ENCODE measurements at regions not wholly inside any gene's neighbourhood (a gene's known extent, or its start where the extent isn't known, plus 50 kb on each side); places are given as distances from the start of the nearest gene placed in this dataset.
"Not testable (repeated sequence)": the region's sequence is repeated elsewhere in the genome, so short reads cannot be mapped to it uniquely, and the experiment has no call there.

DNA sequence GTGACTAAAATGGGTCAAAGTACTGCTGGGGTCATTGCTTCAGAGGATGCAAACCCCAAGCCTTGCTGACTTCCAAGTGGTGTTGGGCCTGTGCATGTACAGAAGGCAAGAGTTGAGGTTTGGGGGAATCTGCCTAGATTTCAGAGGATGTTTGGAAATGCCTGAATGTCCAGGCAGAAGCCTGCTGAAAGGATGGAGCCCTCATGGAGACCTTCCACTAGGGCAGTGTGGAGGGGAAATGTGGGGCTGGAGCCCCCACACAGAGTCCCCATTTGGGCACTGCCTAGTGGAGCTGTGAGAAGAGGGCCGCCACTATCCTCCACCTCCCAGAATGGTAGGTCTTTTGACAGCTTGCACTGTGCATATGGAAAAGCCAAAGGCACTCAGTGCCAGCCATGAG is 377.7 kb upstream of the TRPC7 start:
- Histone ChIP-seq H3K36me3 (ENCODE audit: insufficient read depth, low read length) (no peaks in the 10 kb centered on the region), H3K4me3 (ENCODE audit: low read length in 2 of 2) (no peak overlapping the region), H3K27me3 (ENCODE audit: insufficient read depth, low read length) (no peaks in the 10 kb centered on the region), H3K4me1 (ENCODE audit: insufficient read depth, low read length) (no peaks in the 10 kb centered on the region), H3K27ac (ENCODE audit: low read depth, low read length) (no peak overlapping the region), H3K9me3 (ENCODE audit: control insufficient read depth in 1 of 2, low read length in 2 of 2) (peaks cover 0 to 5% of the 10 kb centered on the region in 2 donors)
- Mint-ChIP-seq H3K27ac (no peak overlapping the region), H3K4me3 (no peak overlapping the region), H3K27me3 (peaks cover 0 to 2% of the 10 kb centered on the region in 2 donors), H3K36me3 (no peaks in the 10 kb centered on the region), H3K4me1 (no peaks in the 10 kb centered on the region), H3K9me3 (peaks cover 4 to 41% (median 17%) of the 10 kb centered on the region in 8 donors)
- ChIA-PET CTCF (ENCODE audit: partially characterized antibody) (no interaction called here), POLR2A (ENCODE audit: partially characterized antibody) (no interaction called here)
- intact Hi-C loops (cut with micrococcal nuclease), result no loop called here
- no peak for DNase-seq

DNA sequence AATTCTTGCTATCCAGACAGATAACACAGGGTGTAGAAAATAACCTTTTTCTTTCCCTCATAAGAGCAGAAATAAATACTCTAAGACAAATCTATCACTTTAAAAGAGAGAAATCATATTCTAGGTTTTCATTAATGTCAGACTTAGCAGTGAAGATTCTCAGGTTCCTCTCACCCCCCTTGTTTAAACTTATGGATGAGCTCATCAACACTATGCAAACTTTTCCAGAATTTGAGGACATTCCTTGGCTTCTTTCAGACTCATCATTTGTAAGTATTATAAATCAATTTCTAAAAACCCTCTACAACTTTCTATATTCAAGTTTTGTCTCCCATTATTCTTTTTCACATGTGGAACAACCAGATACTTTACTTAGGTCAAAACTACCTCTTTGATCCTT is 374.9 kb upstream of the TRPC7 start:
- intact Hi-C loops (cut with micrococcal nuclease), result no loop called here
- CTCF ChIA-PET (ENCODE audit: partially characterized antibody), result no interaction called here
- Mint-ChIP-seq H3K9me3 (peaks cover 5 to 41% (median 18%) of the 10 kb centered on the region in 8 donors), H3K4me3 (no peak overlapping the region), H3K27me3 (peaks cover 0 to 2% of the 10 kb centered on the region in 2 donors), H3K36me3 (no peaks in the 10 kb centered on the region), H3K4me1 (no peaks in the 10 kb centered on the region), H3K27ac (no peak overlapping the region)
- Histone ChIP-seq H3K27ac (ENCODE audit: low read depth, low read length) (no peak overlapping the region), H3K9me3 (ENCODE audit: control insufficient read depth in 1 of 2, low read length in 2 of 2) (no peaks in the 10 kb centered on the region), H3K27me3 (ENCODE audit: insufficient read depth, low read length) (no peaks in the 10 kb centered on the region), H3K4me3 (ENCODE audit: low read length in 2 of 2) (no peak overlapping the region), H3K36me3 (ENCODE audit: insufficient read depth, low read length) (no peaks in the 10 kb centered on the region), H3K4me1 (ENCODE audit: insufficient read depth, low read length) (no peaks in the 10 kb centered on the region)
- no peak for DNase-seq
- POLR2A ChIA-PET (ENCODE audit: partially characterized antibody), result no interaction called here

DNA sequence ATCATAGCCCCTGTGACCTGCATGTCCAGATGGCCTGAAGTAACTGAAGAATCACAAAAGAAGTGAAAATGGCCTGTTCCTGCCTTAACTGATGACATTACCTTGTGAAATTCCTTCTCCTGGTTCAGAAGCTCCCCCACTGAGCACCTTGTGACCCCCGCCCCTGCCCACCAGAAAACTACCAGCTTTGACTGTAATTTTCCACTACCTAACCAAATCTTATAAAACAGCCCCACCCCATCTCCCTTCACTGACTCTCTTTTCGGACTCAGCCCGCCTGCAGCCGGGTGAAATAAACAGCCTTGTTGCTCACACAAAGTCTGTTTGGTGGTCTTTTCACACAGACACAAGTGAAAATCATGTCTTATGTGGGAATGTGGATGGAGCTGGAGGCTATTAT is 373.9 kb upstream of the TRPC7 start:
- CTCF ChIA-PET (ENCODE audit: partially characterized antibody); H3K36me3 Mint-ChIP-seq; H3K27ac Mint-ChIP-seq; H3K4me3 Mint-ChIP-seq; H3K4me3 ChIP-seq (ENCODE audit: low read length in 2 of 2); H3K27me3 ChIP-seq (ENCODE audit: insufficient read depth, low read length); H3K4me1 Mint-ChIP-seq; H3K4me1 ChIP-seq (ENCODE audit: insufficient read depth, low read length); H3K9me3 ChIP-seq (ENCODE audit: control insufficient read depth in 1 of 2, low read length in 2 of 2); H3K27ac ChIP-seq (ENCODE audit: low read depth, low read length); intact Hi-C loops (cut with micrococcal nuclease); H3K27me3 Mint-ChIP-seq; DNase-seq; POLR2A ChIA-PET (ENCODE audit: partially characterized antibody); H3K36me3 ChIP-seq (ENCODE audit: insufficient read depth, low read length): not testable (repeated sequence)
- peaks cover 5 to 33% (median 17%) of the 10 kb centered on the region in 8 donors for H3K9me3 Mint-ChIP-seq

GRCh38 chr5:136738829-136739228 is 373.5 kb upstream of the TRPC7 start:
- no peak overlapping the region for H3K27ac Mint-ChIP-seq
- intact Hi-C loops (cut with micrococcal nuclease), result no loop called here
- H3K9me3 ChIP-seq (ENCODE audit: control insufficient read depth in 1 of 2, low read length in 2 of 2), result no peaks in the 10 kb centered on the region
- peaks cover 0 to 2% of the 10 kb centered on the region in 2 donors for H3K27me3 Mint-ChIP-seq
- H3K27me3 ChIP-seq (ENCODE audit: insufficient read depth, low read length), result no peaks in the 10 kb centered on the region
- H3K9me3 Mint-ChIP-seq, result peaks cover 4 to 30% (median 15%) of the 10 kb centered on the region in 8 donors
- no peaks in the 10 kb centered on the region for H3K36me3 Mint-ChIP-seq
- H3K27ac ChIP-seq (ENCODE audit: low read depth, low read length), result no peak overlapping the region
- no peak overlapping the region for H3K4me3 Mint-ChIP-seq
- DNase-seq, result no peak
- H3K4me1 ChIP-seq (ENCODE audit: insufficient read depth, low read length), result no peaks in the 10 kb centered on the region
- CTCF ChIA-PET (ENCODE audit: partially characterized antibody), result no interaction called here
- no peaks in the 10 kb centered on the region for H3K4me1 Mint-ChIP-seq
- no peak overlapping the region for H3K4me3 ChIP-seq (ENCODE audit: low read length in 2 of 2)
- no peaks in the 10 kb centered on the region for H3K36me3 ChIP-seq (ENCODE audit: insufficient read depth, low read length)
- POLR2A ChIA-PET (ENCODE audit: partially characterized antibody), result no interaction called here

DNA sequence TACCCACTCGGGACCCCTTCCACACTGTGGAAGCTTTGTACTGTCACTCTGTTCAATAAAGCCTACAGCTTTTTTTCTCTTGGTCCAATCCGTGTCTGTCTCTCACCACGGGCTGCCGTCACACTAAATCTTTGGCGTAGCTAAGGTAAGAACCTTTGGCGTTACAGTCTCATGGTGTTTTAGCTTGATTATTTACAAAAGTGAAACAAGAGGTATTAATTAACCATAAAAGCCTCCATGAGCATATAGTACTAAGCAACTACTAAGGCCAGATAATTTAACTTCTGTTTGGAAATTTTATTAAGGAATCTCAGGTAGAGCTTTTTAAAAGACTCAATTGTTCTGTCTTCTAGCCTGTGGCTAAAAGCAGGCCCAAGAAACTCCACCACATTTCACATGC is 370.7 kb upstream of the TRPC7 start:
- no peaks in the 10 kb centered on the region for H3K4me1 Mint-ChIP-seq
- no peaks in the 10 kb centered on the region for H3K36me3 ChIP-seq (ENCODE audit: insufficient read depth, low read length)
- no peak overlapping the region for H3K27ac Mint-ChIP-seq
- CTCF ChIA-PET (ENCODE audit: partially characterized antibody), result no interaction called here
- H3K4me3 Mint-ChIP-seq, result no peak overlapping the region
- H3K27me3 ChIP-seq (ENCODE audit: insufficient read depth, low read length), result no peaks in the 10 kb centered on the region
- no peaks in the 10 kb centered on the region for H3K36me3 Mint-ChIP-seq
- H3K27ac ChIP-seq (ENCODE audit: low read depth, low read length), result no peak overlapping the region
- intact Hi-C loops (cut with micrococcal nuclease), result no loop called here
- H3K9me3 Mint-ChIP-seq, result peaks cover 0 to 15% (median 6%) of the 10 kb centered on the region in 8 donors
- peaks cover 0 to 2% of the 10 kb centered on the region in 2 donors for H3K27me3 Mint-ChIP-seq
- H3K4me1 ChIP-seq (ENCODE audit: insufficient read depth, low read length), result no peaks in the 10 kb centered on the region
- H3K9me3 ChIP-seq (ENCODE audit: control insufficient read depth in 1 of 2, low read length in 2 of 2), result no peaks in the 10 kb centered on the region
- no peak for DNase-seq
- H3K4me3 ChIP-seq (ENCODE audit: low read length in 2 of 2), result no peak overlapping the region
- POLR2A ChIA-PET (ENCODE audit: partially characterized antibody), result no interaction called here

GRCh38 chr5:136735611-136736010 is 370.3 kb upstream of the TRPC7 start:
- H3K27me3 Mint-ChIP-seq; H3K36me3 Mint-ChIP-seq; H3K27me3 ChIP-seq (ENCODE audit: insufficient read depth, low read length); intact Hi-C loops (cut with micrococcal nuclease); CTCF ChIA-PET (ENCODE audit: partially characterized antibody); POLR2A ChIA-PET (ENCODE audit: partially characterized antibody); H3K4me1 Mint-ChIP-seq; H3K27ac ChIP-seq (ENCODE audit: low read depth, low read length); DNase-seq; H3K4me1 ChIP-seq (ENCODE audit: insufficient read depth, low read length); H3K4me3 Mint-ChIP-seq; H3K9me3 ChIP-seq (ENCODE audit: control insufficient read depth in 1 of 2, low read length in 2 of 2); H3K36me3 ChIP-seq (ENCODE audit: insufficient read depth, low read length); H3K27ac Mint-ChIP-seq; H3K4me3 ChIP-seq (ENCODE audit: low read length in 2 of 2): not testable (repeated sequence)
- H3K9me3 Mint-ChIP-seq, result peaks cover 0 to 15% (median 6%) of the 10 kb centered on the region in 8 donors

DNA sequence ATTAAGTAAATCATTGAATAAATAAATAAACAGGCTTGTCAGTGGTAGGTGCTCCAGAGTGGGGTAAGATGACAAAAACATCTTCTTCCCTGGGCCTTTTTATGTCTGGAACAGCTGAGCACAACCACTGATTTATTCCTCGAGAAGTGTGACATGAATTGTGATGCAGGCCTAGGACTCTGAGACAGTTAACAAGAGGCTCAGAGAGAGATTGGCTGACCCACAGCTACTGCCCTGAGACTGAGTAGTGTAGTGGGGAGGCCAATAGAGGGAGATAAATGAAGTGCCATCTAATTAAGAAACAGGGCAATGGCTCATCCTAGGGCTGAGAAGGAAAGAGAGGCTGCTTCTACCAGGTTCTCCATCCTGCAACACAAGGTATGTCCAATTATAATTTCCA is 369.3 kb upstream of the TRPC7 start:
- peaks cover 0 to 2% of the 10 kb centered on the region in 2 donors for H3K27me3 Mint-ChIP-seq
- no peaks in the 10 kb centered on the region for H3K4me1 Mint-ChIP-seq
- H3K36me3 Mint-ChIP-seq, result no peaks in the 10 kb centered on the region
- H3K4me3 Mint-ChIP-seq, result no peak overlapping the region
- Histone ChIP-seq H3K4me1 (ENCODE audit: insufficient read depth, low read length) (no peaks in the 10 kb centered on the region), H3K9me3 (ENCODE audit: control insufficient read depth in 1 of 2, low read length in 2 of 2) (no peaks in the 10 kb centered on the region), H3K27me3 (ENCODE audit: insufficient read depth, low read length) (no peaks in the 10 kb centered on the region), H3K36me3 (ENCODE audit: insufficient read depth, low read length) (no peaks in the 10 kb centered on the region), H3K4me3 (ENCODE audit: low read length in 2 of 2) (no peak overlapping the region), H3K27ac (ENCODE audit: low read depth, low read length) (no peak overlapping the region)
- no peak for DNase-seq
- ChIA-PET CTCF (ENCODE audit: partially characterized antibody) (no interaction called here), POLR2A (ENCODE audit: partially characterized antibody) (no interaction called here)
- no peak overlapping the region for H3K27ac Mint-ChIP-seq
- peaks cover 0 to 15% (median 6%) of the 10 kb centered on the region in 8 donors for H3K9me3 Mint-ChIP-seq
- intact Hi-C loops (cut with micrococcal nuclease), result no loop called here

DNA sequence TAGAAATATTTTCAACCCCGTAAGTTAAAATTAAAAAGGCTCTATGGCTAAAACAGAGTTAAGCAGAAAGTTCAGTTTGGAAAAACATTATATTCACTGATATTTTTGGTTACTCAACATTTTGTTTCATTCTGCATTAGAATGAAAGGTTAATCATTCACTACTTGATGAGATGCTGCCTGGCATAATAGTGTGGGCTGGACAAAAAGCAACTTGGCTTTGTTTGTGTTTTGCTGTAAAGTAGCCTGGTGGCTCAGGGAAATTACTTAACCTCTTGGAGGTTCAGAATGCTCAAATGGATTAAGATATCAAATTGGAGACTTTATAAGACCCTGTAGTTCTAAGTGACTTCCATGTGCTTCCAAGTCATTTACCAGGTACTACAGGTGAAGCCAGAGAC is 367.4 kb upstream of the TRPC7 start:
- H3K9me3 Mint-ChIP-seq, result peaks cover 0 to 10% (median 0%) of the 10 kb centered on the region in 8 donors
- H3K4me1 ChIP-seq (ENCODE audit: insufficient read depth, low read length), result no peaks in the 10 kb centered on the region
- H3K36me3 ChIP-seq (ENCODE audit: insufficient read depth, low read length), result no peaks in the 10 kb centered on the region
- H3K4me3 Mint-ChIP-seq, result no peak overlapping the region
- POLR2A ChIA-PET (ENCODE audit: partially characterized antibody), result no interaction called here
- no peak overlapping the region for H3K27ac Mint-ChIP-seq
- no peaks in the 10 kb centered on the region for H3K9me3 ChIP-seq (ENCODE audit: control insufficient read depth in 1 of 2, low read length in 2 of 2)
- CTCF ChIA-PET (ENCODE audit: partially characterized antibody), result no interaction called here
- intact Hi-C loops (cut with micrococcal nuclease), result no loop called here
- no peak overlapping the region for H3K27ac ChIP-seq (ENCODE audit: low read depth, low read length)
- DNase-seq, result no peak
- H3K36me3 Mint-ChIP-seq, result no peaks in the 10 kb centered on the region
- no peaks in the 10 kb centered on the region for H3K4me1 Mint-ChIP-seq
- H3K27me3 Mint-ChIP-seq, result no peaks in the 10 kb centered on the region
- H3K4me3 ChIP-seq (ENCODE audit: low read length in 2 of 2), result no peak overlapping the region
- H3K27me3 ChIP-seq (ENCODE audit: insufficient read depth, low read length), result no peaks in the 10 kb centered on the region
